PC-3 (cell line): ENCODE measurements at regions not wholly inside any gene's neighbourhood (a gene's known extent, or its start where the extent isn't known, plus 50 kb on each side); places are given as distances from the start of the nearest gene placed in this dataset.

ENCODE experiments used
- ATAC-seq: fragments of 200-7000 bp; cut with Tn5 transposase; 2 replicates; pipeline ENCODE4 v1.9.1; 2020; ENCODE audit warnings: mild to moderate bottlenecking, moderate library complexity
- BruUV-seq: library from RNA; stranded (reverse); fragments of 400-500 nt; replicated peaks from 2 replicates; lab custom pipeline; 2021; lab: Mats Ljungman, UMichigan
- CTCF ChIA-PET: fragments of 300-600 bp; sonication (Branson Sonifier 250); formaldehyde crosslinking; loops from one replicate; lab custom pipeline; 2022; ENCODE audit warnings: antibody characterized with exemption; lab: Charles Lee
- POLR2A ChIA-PET: fragments of 300-600 bp; sonication (Branson Sonifier 250); formaldehyde crosslinking; loops from one replicate; lab custom pipeline; 2022; ENCODE audit warnings: antibody characterized with exemption; ENCODE audit not compliant: unreplicated experiment; lab: Charles Lee
- DNase-seq: peaks from one replicate; pipeline ENCODE4 v3.0.0-alpha.2; 2015
- H2AFZ ChIP-seq: fragments of 300-600 bp; sonication (generic); 2 replicates; pipeline ENCODE4 v1.6.0; 2016; ENCODE audit warnings: antibody characterized with exemption, low read length
- H3F3A ChIP-seq: fragments of 300-600 bp; sonication (generic); one replicate; pipeline ENCODE4 v1.6.0; 2017; ENCODE audit warnings: antibody characterized with exemption, low read length, control low read depth, mild to moderate bottlenecking; ENCODE audit not compliant: unreplicated experiment
- H3K27ac ChIP-seq: fragments of 300-600 bp; sonication (generic); 2 replicates; pipeline ENCODE4 v1.5.1; 2016; ENCODE audit warnings: mild to moderate bottlenecking, low read length
- H3K27me3 ChIP-seq: fragments of 300-600 bp; sonication (generic); 2 replicates; pipeline ENCODE4 v1.6.1; 2016; ENCODE audit warnings: low read length, mixed read lengths
- H3K36me3 ChIP-seq: fragments of 300-600 bp; sonication (generic); 2 replicates; pipeline ENCODE4 v1.6.1; 2016; ENCODE audit warnings: low read depth, mixed run types, low read length, mixed read lengths
- H3K4me1 ChIP-seq: fragments of 300-600 bp; sonication (generic); 2 replicates; pipeline ENCODE4 v1.5.1; 2016; ENCODE audit warnings: low read length; ENCODE audit not compliant: insufficient read depth
- H3K4me2 ChIP-seq: fragments of 300-600 bp; sonication (generic); 2 replicates; pipeline ENCODE4 v1.6.0; 2016; ENCODE audit warnings: low read length
- H3K4me3 ChIP-seq: fragments of 300-600 bp; sonication (generic); 2 replicates; pipeline ENCODE4 v1.5.1; 2016; ENCODE audit warnings: mild to moderate bottlenecking, low read length, mixed read lengths
- H3K79me2 ChIP-seq: fragments of 300-600 bp; sonication (generic); 2 replicates; pipeline ENCODE4 v1.6.1; 2017; ENCODE audit warnings: low read length, mixed read lengths
- H3K9ac ChIP-seq: fragments of 300-600 bp; sonication (generic); 2 replicates; pipeline ENCODE4 v1.6.0; 2016; ENCODE audit warnings: mild to moderate bottlenecking, low read length
- H3K9me2 ChIP-seq: fragments of 300-600 bp; sonication (generic); replicated peaks from 2 replicates; pipeline ENCODE4 v1.6.1; 2016; ENCODE audit warnings: mixed run types, low read length, mixed read lengths
- H3K9me3 ChIP-seq: fragments of 300-600 bp; sonication (generic); 2 replicates; pipeline ENCODE4 v1.6.1; 2016; ENCODE audit warnings: low read length, mixed read lengths
- H4K20me1 ChIP-seq: fragments of 300-600 bp; sonication (generic); 2 replicates; pipeline ENCODE4 v1.6.1; 2016; ENCODE audit warnings: low read length, mixed read lengths
- CTCF ChIP-seq: fragments of 300-600 bp; sonication (generic); conservative IDR thresholded peaks from 2 replicates; pipeline ENCODE4 v1.5.1; 2017; ENCODE audit warnings: antibody characterized with exemption, low read depth, mild to moderate bottlenecking, low read length
- EZH2 ChIP-seq: fragments of 300-600 bp; sonication (generic); IDR thresholded peaks from one replicate; pipeline ENCODE4 v1.6.1; 2017; ENCODE audit warnings: antibody characterized with exemption, mild to moderate bottlenecking, low read length; ENCODE audit not compliant: unreplicated experiment
- EZH2phosphoT487 ChIP-seq: fragments of 300-600 bp; sonication (generic); IDR thresholded peaks from 2 replicates; pipeline ENCODE4 v1.6.1; 2018; ENCODE audit warnings: mild to moderate bottlenecking, antibody characterized with exemption, low read length, borderline replicate concordance
- intact Hi-C: fragments of 100-400 bp; cut with micrococcal nuclease; formaldehyde crosslinking; loops from 2 replicates; pipeline ENCODE4 v1.9.0; 2023

DNA sequence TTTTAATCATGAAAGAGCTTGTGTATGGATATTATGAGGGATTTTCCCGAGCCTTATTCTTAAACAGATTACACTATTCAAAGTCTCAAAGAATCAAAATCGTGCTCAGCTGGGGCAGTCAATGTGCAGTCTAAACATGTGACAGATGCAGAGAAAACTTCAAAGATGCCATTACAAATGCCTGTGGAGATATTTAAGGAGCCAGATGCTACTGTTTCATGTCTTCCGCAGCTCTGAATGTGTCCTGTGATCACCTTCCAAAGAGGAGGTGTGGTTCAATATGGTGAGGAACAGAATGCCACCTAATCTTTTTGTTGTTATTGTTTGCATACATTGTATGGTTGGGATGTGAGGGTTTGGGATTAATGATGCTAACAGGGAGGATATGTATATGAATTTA, 593.3 kb upstream of the ARRDC3 start:
- POLR2A ChIA-PET = no interaction called here
- Histone ChIP-seq H3K4me3 (no peak overlapping the region), H4K20me1 (no peaks in the 10 kb centered on the region), H3K9me3 (no peaks in the 10 kb centered on the region), H3K27me3 (peaks cover 17% of the 10 kb centered on the region), H3K36me3 (no peaks in the 10 kb centered on the region), H3F3A (no peaks in the 10 kb centered on the region), H3K4me2 (no peak overlapping the region), H3K79me2 (no peaks in the 10 kb centered on the region), H3K4me1 (no peaks in the 10 kb centered on the region), H3K9me2 (no peaks in the 10 kb centered on the region), H2AFZ (no peak overlapping the region), H3K9ac (no peak overlapping the region), H3K27ac (no peak overlapping the region)
- CTCF ChIA-PET = no interaction called here
- no peak for TF ChIP-seq EZH2
- no peak for TF ChIP-seq CTCF
- TF ChIP-seq EZH2phosphoT487 = no peak
- no TSS peak for BruUV-seq
- ATAC-seq (no peak), DNase-seq (no peak)
- intact Hi-C loops = no loop called here

DNA sequence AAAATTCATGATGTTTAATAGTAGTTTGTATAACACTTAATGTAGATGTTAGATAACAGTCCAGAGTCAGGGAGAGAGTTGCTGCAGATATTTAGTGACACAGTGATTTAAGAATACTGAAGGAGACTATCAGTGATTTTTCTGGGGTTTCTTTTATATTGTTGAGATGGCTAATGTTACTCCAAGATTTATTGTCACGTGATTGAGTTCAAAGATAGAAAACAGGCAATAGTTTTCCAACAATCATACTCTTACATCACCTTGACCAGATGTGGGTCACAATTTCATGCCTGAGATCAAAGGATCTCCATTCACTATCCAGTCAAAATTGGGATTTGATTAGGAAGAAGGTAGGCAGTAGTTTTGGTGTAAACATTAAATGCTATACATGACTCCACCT, 580.0 kb upstream of the ARRDC3 start:
- H3K9me2 ChIP-seq = no peaks in the 10 kb centered on the region
- DNase-seq = no peak
- H4K20me1 ChIP-seq = no peaks in the 10 kb centered on the region
- H3F3A ChIP-seq = no peaks in the 10 kb centered on the region
- ChIA-PET POLR2A (no interaction called here), CTCF (no interaction called here)
- no peaks in the 10 kb centered on the region for H3K36me3 ChIP-seq
- no peaks in the 10 kb centered on the region for H3K79me2 ChIP-seq
- H3K27me3 ChIP-seq = no peaks in the 10 kb centered on the region
- intact Hi-C loops = no loop called here
- H3K4me2 ChIP-seq = no peak overlapping the region
- H3K27ac ChIP-seq = no peak overlapping the region
- no peak for TF ChIP-seq EZH2
- TF ChIP-seq EZH2phosphoT487 = no peak
- no peak for TF ChIP-seq CTCF
- BruUV-seq = no TSS peak
- ATAC-seq = no peak
- no peak overlapping the region for H2AFZ ChIP-seq
- H3K4me3 ChIP-seq = no peak overlapping the region
- peaks cover 10% of the 10 kb centered on the region; the same call in 1 of the 2 replicates for H3K9me3 ChIP-seq
- no peak overlapping the region for H3K9ac ChIP-seq
- H3K4me1 ChIP-seq = no peaks in the 10 kb centered on the region

GRCh38 chr5:91957666-91958065, 574.5 kb upstream of the ARRDC3 start:
- no peak overlapping the region for H3K4me2 ChIP-seq
- no peak overlapping the region for H3K9ac ChIP-seq
- H3K4me3 ChIP-seq = no peak overlapping the region
- TF ChIP-seq CTCF (no peak), EZH2phosphoT487 (no peak), EZH2 (no peak)
- no peaks in the 10 kb centered on the region for H4K20me1 ChIP-seq
- ATAC-seq (no peak), DNase-seq (no peak)
- no peak overlapping the region for H2AFZ ChIP-seq
- H3K4me1 ChIP-seq = no peaks in the 10 kb centered on the region
- no peaks in the 10 kb centered on the region for H3K27me3 ChIP-seq
- H3K79me2 ChIP-seq = no peaks in the 10 kb centered on the region
- H3K36me3 ChIP-seq = no peaks in the 10 kb centered on the region
- H3F3A ChIP-seq = no peaks in the 10 kb centered on the region
- no peak overlapping the region for H3K27ac ChIP-seq
- no peaks in the 10 kb centered on the region for H3K9me3 ChIP-seq
- intact Hi-C loops = no loop called here
- BruUV-seq = no TSS peak
- ChIA-PET POLR2A (no interaction called here), CTCF (no interaction called here)
- H3K9me2 ChIP-seq = no peaks in the 10 kb centered on the region
